ENCODE measurements at regions not wholly inside any gene's neighbourhood (a gene's known extent, or its start where the extent isn't known, plus 50 kb on each side); places are given as distances from the start of the nearest gene placed in this dataset.

- no peak for TF ChIP-seq CTCF (IDR thresholded peaks at IDR 0.05)
- no peak for TF ChIP-seq EP300 (IDR thresholded peaks at IDR 0.05)
- no peak for TF ChIP-seq POLR2AphosphoS5 (IDR thresholded peaks at IDR 0.05)
Observed at GRCh38 chr12:102540815-102541385, 60.5 kb upstream of the IGF1 start.
